Liver (tissue), 8 donors: ENCODE measurements at regions not wholly inside any gene's neighbourhood (a gene's known extent, or its start where the extent isn't known, plus 50 kb on each side); places are given as distances from the start of the nearest gene placed in this dataset.

Experiments
- DNase-seq: peaks from one replicate; pipeline ENCODE4 v3.0.0-alpha.2; 2017; ENCODE audit warnings: low spot score
- H3K27ac ChIP-seq, 2 donors: one replicate each; pipeline ENCODE4 v1.7.0; 2013; ENCODE audit warnings: inconsistent platforms in 2 of 2, low read length in 2 of 2, control low read depth in 1 of 2, low read depth in 1 of 2, mild to moderate bottlenecking in 1 of 2
- H3K27me3 ChIP-seq, 4 donors: one replicate each; pipeline versions ENCODE4 v1.6.1 to v1.7.0; 2013; ENCODE audit warnings: low read length in 3 of 4, inconsistent platforms in 1 of 4, mild to moderate bottlenecking in 1 of 4, moderate library complexity in 1 of 4; ENCODE audit not compliant: control insufficient read depth in 4 of 4, insufficient read depth in 4 of 4
- H3K36me3 ChIP-seq, 4 donors: one replicate each; pipeline versions ENCODE4 v1.6.1 to v1.7.0; 2013; ENCODE audit warnings: low read length in 3 of 4, mild to moderate bottlenecking in 3 of 4, low read depth in 1 of 4, moderate library complexity in 1 of 4; ENCODE audit not compliant: control insufficient read depth in 4 of 4, insufficient read depth in 3 of 4
- H3K4me1 ChIP-seq, 4 donors: one replicate each; pipeline versions ENCODE4 v1.6.1 to v1.7.0; 2013; ENCODE audit warnings: low read length in 3 of 4, mild to moderate bottlenecking in 3 of 4, moderate library complexity in 1 of 4; ENCODE audit not compliant: control insufficient read depth in 4 of 4, insufficient read depth in 4 of 4
- H3K4me3 ChIP-seq, 3 donors: one replicate each; pipeline versions ENCODE4 v1.6.1 to v1.7.0; 2013; ENCODE audit warnings: low read length in 3 of 3, control low read depth in 1 of 3, low read depth in 1 of 3, mild to moderate bottlenecking in 1 of 3
- H3K9ac ChIP-seq, 2 donors: one replicate each; pipeline ENCODE4 v1.7.0; 2013; ENCODE audit warnings: low read length in 2 of 2, mild to moderate bottlenecking in 2 of 2, moderate library complexity in 2 of 2, control low read depth in 1 of 2, low read depth in 1 of 2
- H3K9me3 ChIP-seq, 4 donors: one replicate each; pipeline versions ENCODE4 v1.6.1 to v1.7.0; 2013; ENCODE audit warnings: low read length in 3 of 4; ENCODE audit not compliant: control insufficient read depth in 4 of 4
- ATF3 ChIP-seq: IDR thresholded peaks from 2 replicates; pipeline ENCODE4 v1.6.1; 2016; ENCODE audit warnings: antibody characterized with exemption
- CTCF ChIP-seq: fragments of 150-350 bp; IDR thresholded peaks from 2 replicates; pipeline ENCODE4 v1.5.1; 2017; ENCODE audit warnings: improper control_type of control experiment, low read depth, low read length; ENCODE audit not compliant: missing input control
- FOXA1 ChIP-seq: IDR thresholded peaks from 2 replicates; pipeline ENCODE4 v1.6.1; 2016; ENCODE audit warnings: antibody characterized with exemption
- FOXA2 ChIP-seq: IDR thresholded peaks from 2 replicates; pipeline ENCODE4 v1.6.1; 2016; ENCODE audit warnings: antibody characterized with exemption
- GABPA ChIP-seq, 2 donors: IDR thresholded peaks in 1 of 2; conservative IDR thresholded peaks in 1 of 2; 2 replicates each; pipeline ENCODE4 v1.6.1; 2016; ENCODE audit warnings: antibody characterized with exemption in 2 of 2, mild to moderate bottlenecking in 1 of 2, moderate library complexity in 1 of 2
- HNF4A ChIP-seq, 2 donors: conservative IDR thresholded peaks; 2 replicates each; pipeline ENCODE4 v1.6.1; 2016; ENCODE audit warnings: antibody characterized with exemption in 2 of 2, mild to moderate bottlenecking in 2 of 2
- HNF4G ChIP-seq: IDR thresholded peaks from 2 replicates; pipeline ENCODE4 v1.6.1; 2016; ENCODE audit warnings: antibody characterized with exemption
- JUND ChIP-seq, 2 donors: IDR thresholded peaks; 2 replicates each; pipeline ENCODE4 v1.6.1; 2016; ENCODE audit warnings: antibody characterized with exemption in 2 of 2
- MAX ChIP-seq: IDR thresholded peaks from 2 replicates; pipeline ENCODE4 v1.6.1; 2016; ENCODE audit warnings: antibody characterized with exemption
- NR2F2 ChIP-seq: IDR thresholded peaks from 2 replicates; pipeline ENCODE4 v1.6.1; 2016; ENCODE audit warnings: antibody characterized with exemption
- RAD21 ChIP-seq, 2 donors: IDR thresholded peaks; 2 replicates each; pipeline ENCODE4 v1.6.1; 2016; ENCODE audit warnings: antibody characterized with exemption in 2 of 2, mild to moderate bottlenecking in 2 of 2
- REST ChIP-seq: IDR thresholded peaks from 2 replicates; pipeline ENCODE4 v1.6.1; 2016; ENCODE audit warnings: antibody characterized with exemption, mild to moderate bottlenecking
- RXRA ChIP-seq, 2 donors: IDR thresholded peaks; 2 replicates each; pipeline ENCODE4 v1.6.1; 2017 to 2018; ENCODE audit warnings: antibody characterized with exemption in 2 of 2, mild to moderate bottlenecking in 1 of 2
- SP1 ChIP-seq: IDR thresholded peaks from 2 replicates; pipeline ENCODE4 v1.6.1; 2018; ENCODE audit warnings: antibody characterized with exemption, mild to moderate bottlenecking
- YY1 ChIP-seq: IDR thresholded peaks from 2 replicates; pipeline ENCODE4 v1.6.1; 2016; ENCODE audit warnings: antibody characterized with exemption, mild to moderate bottlenecking
- ZBTB33 ChIP-seq: IDR thresholded peaks from 2 replicates; pipeline ENCODE4 v1.6.1; 2016; ENCODE audit warnings: antibody characterized with exemption
- WGBS: extraction: QIAGEN DNeasy Blood & Tissue Kit; methylation state at CpG from one replicate; pipeline ENCODE4 v1.1.7; 2013; 5-methylcytosine and 5-hydroxymethylcytosine counted together
- donor health status: healthy.
- donor health status: healthy.
- donor health status: healthy.
- donor health status: healthy.
- donor health status: healthy.

- TF ChIP-seq MAX (no peak), HNF4G (no peak)
Observed at GRCh38 chr10:131591936-131592335, 280.4 kb upstream of the TCERG1L start (continued).

- no peak for DNase-seq
- Histone ChIP-seq H3K27ac (no peak overlapping the region), H3K4me1 (no peaks in the 10 kb centered on the region), H3K9me3 (no peaks in the 10 kb centered on the region), H3K9ac (no peak overlapping the region), H3K36me3 (no peaks in the 10 kb centered on the region), H3K27me3 (peaks cover 0 to 4% (median 0%) of the 10 kb centered on the region in 4 donors), H3K4me3 (no peak overlapping the region)
- TF ChIP-seq REST (no peak), YY1 (no peak), MAX (no peak), SP1 (no peak), CTCF (no peak), RXRA (IDR thresholded peaks at IDR 0.05) (no peak), RAD21 (IDR thresholded peaks at IDR 0.05) (no peak), FOXA2 (no peak), GABPA (IDR thresholded peaks at IDR 0.05 in 1 of 2, conservative IDR thresholded peaks at IDR 0.05 in 1 of 2) (no peak), ATF3 (no peak), HNF4G (no peak), ZBTB33 (no peak), JUND (IDR thresholded peaks at IDR 0.05) (no peak), FOXA1 (no peak), NR2F2 (no peak), HNF4A (conservative IDR thresholded peaks at IDR 0.05) (no peak)
- 83% methylated on average over 12 of the region's 12 CpGs for WGBS
Observed at GRCh38 chr10:131609176-131609575, 291.6 kb upstream of the PPP2R2D start.
